ENCODE measurements at regions not wholly inside any gene's neighbourhood (a gene's known extent, or its start where the extent isn't known, plus 50 kb on each side); places are given as distances from the start of the nearest gene placed in this dataset.
A peak's percentile ranks its signal among the peaks of the same experiment; 100 is the strongest.

DNA sequence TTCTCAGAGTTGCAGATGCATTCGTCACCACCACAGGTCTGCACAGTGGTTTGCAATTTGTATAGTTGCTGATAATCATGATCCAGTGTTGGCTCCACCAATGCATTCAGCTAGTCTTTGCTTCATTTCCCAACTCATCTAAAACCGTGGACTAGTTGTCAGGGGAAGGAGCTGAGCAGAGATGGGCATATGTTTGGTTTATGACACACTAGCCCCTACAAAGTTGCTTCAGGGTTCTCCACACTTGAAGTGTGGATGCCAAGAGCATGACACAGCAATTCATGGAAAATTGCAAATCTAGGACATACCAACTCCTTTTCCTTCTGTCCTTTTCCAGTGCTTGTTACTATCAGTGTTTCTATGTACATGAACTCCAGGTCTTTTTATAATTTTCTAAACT lies 168.0 kb downstream of the TNFSF13B start:
- TF ChIP-seq, protein P1, sequence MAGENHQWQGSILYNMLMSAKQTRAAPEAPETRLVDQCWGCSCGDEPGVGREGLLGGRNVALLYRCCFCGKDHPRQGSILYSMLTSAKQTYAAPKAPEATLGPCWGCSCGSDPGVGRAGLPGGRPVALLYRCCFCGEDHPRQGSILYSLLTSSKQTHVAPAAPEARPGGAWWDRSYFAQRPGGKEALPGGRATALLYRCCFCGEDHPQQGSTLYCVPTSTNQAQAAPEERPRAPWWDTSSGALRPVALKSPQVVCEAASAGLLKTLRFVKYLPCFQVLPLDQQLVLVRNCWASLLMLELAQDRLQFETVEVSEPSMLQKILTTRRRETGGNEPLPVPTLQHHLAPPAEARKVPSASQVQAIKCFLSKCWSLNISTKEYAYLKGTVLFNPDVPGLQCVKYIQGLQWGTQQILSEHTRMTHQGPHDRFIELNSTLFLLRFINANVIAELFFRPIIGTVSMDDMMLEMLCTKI (IDR thresholded peaks at IDR 0.05; ENCODE audit: partially characterized antibody), result no peak
- TF ChIP-seq, protein P2, sequence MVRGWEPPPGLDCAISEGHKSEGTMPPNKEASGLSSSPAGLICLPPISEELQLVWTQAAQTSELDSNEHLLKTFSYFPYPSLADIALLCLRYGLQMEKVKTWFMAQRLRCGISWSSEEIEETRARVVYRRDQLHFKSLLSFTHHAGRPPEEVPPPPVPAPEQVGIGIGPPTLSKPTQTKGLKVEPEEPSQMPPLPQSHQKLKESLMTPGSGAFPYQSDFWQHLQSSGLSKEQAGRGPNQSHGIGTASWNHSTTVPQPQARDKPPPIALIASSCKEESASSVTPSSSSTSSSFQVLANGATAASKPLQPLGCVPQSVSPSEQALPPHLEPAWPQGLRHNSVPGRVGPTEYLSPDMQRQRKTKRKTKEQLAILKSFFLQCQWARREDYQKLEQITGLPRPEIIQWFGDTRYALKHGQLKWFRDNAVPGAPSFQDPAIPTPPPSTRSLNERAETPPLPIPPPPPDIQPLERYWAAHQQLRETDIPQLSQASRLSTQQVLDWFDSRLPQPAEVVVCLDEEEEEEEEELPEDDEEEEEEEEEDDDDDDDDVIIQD (CRISPR knock-in tag; IDR thresholded peaks at IDR 0.05), result no peak
- TF ChIP-seq NFE2 (IDR thresholded peaks at IDR 0.05; ENCODE audit: low read depth), result 0 out of 2 replicates have a peak, but pooled peaks have one; percentile 42
- CTCF ChIA-PET (ENCODE audit: low intra/inter-chr PET ratio), result no interaction called here
- Histone ChIP-seq H3K4me2 (ENCODE audit: insufficient read depth, low read length) (no peak overlapping the region), H3K9me3 (replicated peaks; ENCODE audit: control insufficient read depth, insufficient read depth, low read depth, low read length) (no peaks in the 10 kb centered on the region), H3K27me3 (ENCODE audit: control insufficient read depth in 2 of 2, insufficient read depth in 2 of 2, low read length in 2 of 2) (no peaks in the 10 kb centered on the region), H3K9me1 (ENCODE audit: control insufficient read depth, insufficient read depth, low read length) (no peaks in the 10 kb centered on the region), H3K4me1 (replicated peaks in 1 of 2; ENCODE audit: control insufficient read depth in 2 of 2, insufficient read depth in 2 of 2, low read length in 2 of 2) (no peaks in the 10 kb centered on the region), H2AFZ (ENCODE audit: low read depth, low read length) (peak overlapping the region; percentile 45; the same call in 1 of the 2 replicates), H3K79me2 (ENCODE audit: control insufficient read depth, insufficient read depth, low read length) (no peaks in the 10 kb centered on the region), H4K20me1 (replicated peaks; ENCODE audit: control insufficient read depth, insufficient read depth, low read length) (no peaks in the 10 kb centered on the region), H3K27ac (ENCODE audit: extremely low read depth, low read depth, low read length) (no peak overlapping the region), H3K4me3 (no peak overlapping the region), H3K36me3 (ENCODE audit: control insufficient read depth, insufficient read depth, low read length) (no peaks in the 10 kb centered on the region), H3K9ac (ENCODE audit: insufficient read depth in 1 of 2, low read depth in 2 of 2, low read length in 2 of 2) (no peak overlapping the region)
- intact Hi-C loops (cut with micrococcal nuclease) (no loop called here), in situ Hi-C loops (cut with MboI) (no loop called here)
- ATAC-seq (no peak), FAIRE-seq (no peak), DNase-seq (ENCODE audit: extremely low read depth in 1 of 4, low spot score in 3 of 4) (no peak)
- 0% methylated on average over 2 of the region's 2 CpGs for WGBS (ENCODE audit: insufficient coverage, low coverage, missing lambda C conversion rate)
- BruUV-seq (replicated peaks), result no TSS peak
- POLR2A ChIA-PET, result interaction anchor here (0.7 kb wide), 1 partner anchor 161 kb away, joined by 3 read pairs; no protein-coding TSS in a partner anchor

All from K562 (cell line).